ENCODE measurements at regions not wholly inside any gene's neighbourhood (a gene's known extent, or its start where the extent isn't known, plus 50 kb on each side); places are given as distances from the start of the nearest gene placed in this dataset.

DNA sequence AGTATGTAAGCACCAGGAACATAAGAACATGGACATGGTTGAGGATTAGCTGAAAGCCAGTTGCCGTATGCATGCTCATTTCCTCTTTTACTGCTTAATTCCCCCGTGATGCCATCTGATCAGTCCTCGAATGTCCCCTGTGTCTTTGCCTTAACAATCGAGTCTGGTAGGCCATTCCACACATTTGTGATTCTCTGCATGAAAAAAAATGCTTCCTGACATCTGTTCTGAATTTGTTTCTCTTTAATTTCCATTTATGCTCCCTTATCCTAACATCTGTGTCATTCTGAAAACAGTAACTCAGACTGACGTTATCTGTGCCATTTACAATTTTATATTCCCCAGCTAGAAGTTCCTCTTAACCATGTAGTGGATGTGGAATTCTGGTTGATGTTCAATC is 158.2 kb upstream of the TOX3 start (continued):
- TF ChIP-seq, protein P1, sequence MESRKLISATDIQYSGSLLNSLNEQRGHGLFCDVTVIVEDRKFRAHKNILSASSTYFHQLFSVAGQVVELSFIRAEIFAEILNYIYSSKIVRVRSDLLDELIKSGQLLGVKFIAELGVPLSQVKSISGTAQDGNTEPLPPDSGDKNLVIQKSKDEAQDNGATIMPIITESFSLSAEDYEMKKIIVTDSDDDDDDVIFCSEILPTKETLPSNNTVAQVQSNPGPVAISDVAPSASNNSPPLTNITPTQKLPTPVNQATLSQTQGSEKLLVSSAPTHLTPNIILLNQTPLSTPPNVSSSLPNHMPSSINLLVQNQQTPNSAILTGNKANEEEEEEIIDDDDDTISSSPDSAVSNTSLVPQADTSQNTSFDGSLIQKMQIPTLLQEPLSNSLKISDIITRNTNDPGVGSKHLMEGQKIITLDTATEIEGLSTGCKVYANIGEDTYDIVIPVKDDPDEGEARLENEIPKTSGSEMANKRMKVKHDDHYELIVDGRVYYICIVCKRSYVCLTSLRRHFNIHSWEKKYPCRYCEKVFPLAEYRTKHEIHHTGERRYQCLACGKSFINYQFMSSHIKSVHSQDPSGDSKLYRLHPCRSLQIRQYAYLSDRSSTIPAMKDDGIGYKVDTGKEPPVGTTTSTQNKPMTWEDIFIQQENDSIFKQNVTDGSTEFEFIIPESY (IDR thresholded peaks at IDR 0.05), result no peak
- no peak for TF ChIP-seq ASH2L (IDR thresholded peaks at IDR 0.05; ENCODE audit: borderline replicate concordance, low read depth)

DNA sequence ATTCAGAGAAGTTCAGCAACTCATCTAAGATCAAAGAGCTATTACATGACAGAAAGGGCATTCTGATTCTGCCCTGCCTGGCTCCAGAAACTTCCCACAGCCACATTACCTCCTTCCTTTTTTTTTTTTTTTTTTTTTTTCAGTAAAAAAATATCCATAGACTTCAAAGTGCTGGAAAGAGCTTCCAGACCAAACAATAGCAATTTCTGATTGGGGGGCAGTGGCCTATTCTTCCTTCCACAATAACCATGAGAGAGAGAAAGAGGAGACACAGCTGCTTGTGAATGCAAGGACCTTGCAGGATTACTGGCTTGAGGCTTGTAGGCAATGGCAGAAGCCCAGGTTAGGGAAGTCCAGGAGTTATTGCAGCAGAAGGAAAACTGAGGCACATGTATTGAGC is 151.0 kb upstream of the TOX3 start:
- no TSS peak for BruUV-seq (replicated peaks)
- Histone ChIP-seq H3K79me2 (ENCODE audit: control insufficient read depth, insufficient read depth, low read length) (no peaks in the 10 kb centered on the region), H3K27ac (ENCODE audit: control insufficient read depth, insufficient read depth) (no peak overlapping the region), H3K9ac (ENCODE audit: control insufficient read depth, insufficient read depth, low read length) (no peak overlapping the region), H3K4me1 (ENCODE audit: control insufficient read depth, insufficient read depth, low read length) (no peaks in the 10 kb centered on the region), H2AFZ (ENCODE audit: control insufficient read depth, low read depth, low read length) (no peak overlapping the region), H4K20me1 (ENCODE audit: control insufficient read depth, insufficient read depth) (no peaks in the 10 kb centered on the region), H3K9me3 (replicated peaks; ENCODE audit: control insufficient read depth, insufficient read depth, low read length) (no peaks in the 10 kb centered on the region), H3K36me3 (ENCODE audit: control insufficient read depth in 2 of 2, insufficient read depth in 2 of 2, low read length in 1 of 2) (no peaks in the 10 kb centered on the region), H3K4me3 (no peak overlapping the region), H3K4me2 (ENCODE audit: control insufficient read depth, insufficient read depth) (no peak overlapping the region), H3K27me3 (replicated peaks in 1 of 2; ENCODE audit: control insufficient read depth in 2 of 2, insufficient read depth in 2 of 2, low read length in 1 of 2) (no peaks in the 10 kb centered on the region)
- intact Hi-C loops (cut with micrococcal nuclease; ENCODE audit: unreplicated experiment), result no loop called here
- no peak for FAIRE-seq
- ChIA-PET POLR2A (interaction anchor here (0.6 to 0.7 kb wide), 3 partner anchors 295 to 1185 kb away, joined by 3 to 6 read pairs (median 3); no protein-coding TSS in a partner anchor), SMC1A (ENCODE audit: uncharacterized antibody, unreplicated experiment) (interaction anchor here (1.4 kb wide), 1 partner anchor 27 kb away, joined by 3 read pairs; no protein-coding TSS in a partner anchor), CTCF (no interaction called here), RAD21 (ENCODE audit: unreplicated experiment) (no interaction called here)
- in situ Hi-C loops (cut with MboI), result no loop called here
- DNase-seq (ENCODE audit: low read depth, low spot score), result no peak
- ATAC-seq, result no peak
- no peak for TF ChIP-seq SP1 (IDR thresholded peaks at IDR 0.05; ENCODE audit: low read depth, low read length)
- no peak for TF ChIP-seq NFYB (IDR thresholded peaks at IDR 0.05; ENCODE audit: insufficient read depth, low read depth, low read length)
- TF ChIP-seq, protein P2, sequence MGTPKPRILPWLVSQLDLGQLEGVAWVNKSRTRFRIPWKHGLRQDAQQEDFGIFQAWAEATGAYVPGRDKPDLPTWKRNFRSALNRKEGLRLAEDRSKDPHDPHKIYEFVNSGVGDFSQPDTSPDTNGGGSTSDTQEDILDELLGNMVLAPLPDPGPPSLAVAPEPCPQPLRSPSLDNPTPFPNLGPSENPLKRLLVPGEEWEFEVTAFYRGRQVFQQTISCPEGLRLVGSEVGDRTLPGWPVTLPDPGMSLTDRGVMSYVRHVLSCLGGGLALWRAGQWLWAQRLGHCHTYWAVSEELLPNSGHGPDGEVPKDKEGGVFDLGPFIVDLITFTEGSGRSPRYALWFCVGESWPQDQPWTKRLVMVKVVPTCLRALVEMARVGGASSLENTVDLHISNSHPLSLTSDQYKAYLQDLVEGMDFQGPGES (IDR thresholded peaks at IDR 0.05), result no peak
- no peak for TF ChIP-seq POLR2AphosphoS5 (IDR thresholded peaks at IDR 0.05; ENCODE audit: low read length)
- TF ChIP-seq, protein P3, sequence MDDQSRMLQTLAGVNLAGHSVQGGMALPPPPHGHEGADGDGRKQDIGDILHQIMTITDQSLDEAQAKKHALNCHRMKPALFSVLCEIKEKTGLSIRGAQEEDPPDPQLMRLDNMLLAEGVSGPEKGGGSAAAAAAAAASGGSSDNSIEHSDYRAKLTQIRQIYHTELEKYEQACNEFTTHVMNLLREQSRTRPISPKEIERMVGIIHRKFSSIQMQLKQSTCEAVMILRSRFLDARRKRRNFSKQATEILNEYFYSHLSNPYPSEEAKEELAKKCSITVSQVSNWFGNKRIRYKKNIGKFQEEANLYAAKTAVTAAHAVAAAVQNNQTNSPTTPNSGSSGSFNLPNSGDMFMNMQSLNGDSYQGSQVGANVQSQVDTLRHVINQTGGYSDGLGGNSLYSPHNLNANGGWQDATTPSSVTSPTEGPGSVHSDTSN (IDR thresholded peaks at IDR 0.05; ENCODE audit: insufficient replicate concordance, low read depth, low read length), result no peak
- TF ChIP-seq, protein P4, sequence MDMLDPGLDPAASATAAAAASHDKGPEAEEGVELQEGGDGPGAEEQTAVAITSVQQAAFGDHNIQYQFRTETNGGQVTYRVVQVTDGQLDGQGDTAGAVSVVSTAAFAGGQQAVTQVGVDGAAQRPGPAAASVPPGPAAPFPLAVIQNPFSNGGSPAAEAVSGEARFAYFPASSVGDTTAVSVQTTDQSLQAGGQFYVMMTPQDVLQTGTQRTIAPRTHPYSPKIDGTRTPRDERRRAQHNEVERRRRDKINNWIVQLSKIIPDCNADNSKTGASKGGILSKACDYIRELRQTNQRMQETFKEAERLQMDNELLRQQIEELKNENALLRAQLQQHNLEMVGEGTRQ (IDR thresholded peaks at IDR 0.05; ENCODE audit: borderline replicate concordance, low read depth, low read length), result no peak
- TF ChIP-seq, protein P5, sequence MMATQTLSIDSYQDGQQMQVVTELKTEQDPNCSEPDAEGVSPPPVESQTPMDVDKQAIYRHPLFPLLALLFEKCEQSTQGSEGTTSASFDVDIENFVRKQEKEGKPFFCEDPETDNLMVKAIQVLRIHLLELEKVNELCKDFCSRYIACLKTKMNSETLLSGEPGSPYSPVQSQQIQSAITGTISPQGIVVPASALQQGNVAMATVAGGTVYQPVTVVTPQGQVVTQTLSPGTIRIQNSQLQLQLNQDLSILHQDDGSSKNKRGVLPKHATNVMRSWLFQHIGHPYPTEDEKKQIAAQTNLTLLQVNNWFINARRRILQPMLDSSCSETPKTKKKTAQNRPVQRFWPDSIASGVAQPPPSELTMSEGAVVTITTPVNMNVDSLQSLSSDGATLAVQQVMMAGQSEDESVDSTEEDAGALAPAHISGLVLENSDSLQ (IDR thresholded peaks at IDR 0.05), result no peak
- TF ChIP-seq ASH2L (IDR thresholded peaks at IDR 0.05; ENCODE audit: borderline replicate concordance, low read depth), result no peak
- TF ChIP-seq, protein P6, sequence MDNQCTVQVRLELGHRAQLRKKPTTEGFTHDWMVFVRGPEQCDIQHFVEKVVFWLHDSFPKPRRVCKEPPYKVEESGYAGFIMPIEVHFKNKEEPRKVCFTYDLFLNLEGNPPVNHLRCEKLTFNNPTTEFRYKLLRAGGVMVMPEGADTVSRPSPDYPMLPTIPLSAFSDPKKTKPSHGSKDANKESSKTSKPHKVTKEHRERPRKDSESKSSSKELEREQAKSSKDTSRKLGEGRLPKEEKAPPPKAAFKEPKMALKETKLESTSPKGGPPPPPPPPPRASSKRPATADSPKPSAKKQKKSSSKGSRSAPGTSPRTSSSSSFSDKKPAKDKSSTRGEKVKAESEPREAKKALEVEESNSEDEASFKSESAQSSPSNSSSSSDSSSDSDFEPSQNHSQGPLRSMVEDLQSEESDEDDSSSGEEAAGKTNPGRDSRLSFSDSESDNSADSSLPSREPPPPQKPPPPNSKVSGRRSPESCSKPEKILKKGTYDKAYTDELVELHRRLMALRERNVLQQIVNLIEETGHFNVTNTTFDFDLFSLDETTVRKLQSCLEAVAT (IDR thresholded peaks at IDR 0.05), result no peak
- no peak for TF ChIP-seq NRF1 (conservative IDR thresholded peaks at IDR 0.05; ENCODE audit: low read depth, low read length)
- no peak for TF ChIP-seq PML (IDR thresholded peaks at IDR 0.05; ENCODE audit: low read length)
- TF ChIP-seq, protein P1 (IDR thresholded peaks at IDR 0.05), result no peak
- no peak for TF ChIP-seq MEF2A (IDR thresholded peaks at IDR 0.05; ENCODE audit: insufficient read depth, low read depth, low read length)

All from GM12878 (cell line).